IMR-90 (cell line): ENCODE measurements at regions not wholly inside any gene's neighbourhood (a gene's known extent, or its start where the extent isn't known, plus 50 kb on each side); places are given as distances from the start of the nearest gene placed in this dataset.

ENCODE experiments used
- ATAC-seq: fragments of 200-7000 bp; cut with Tn5 transposase; 2 replicates; pipeline ENCODE4 v1.9.1; 2020; ENCODE audit warnings: low read depth, mild to moderate bottlenecking, moderate library complexity
- BruUV-seq: library from RNA; stranded (reverse); fragments of 400-500 nt; replicated peaks from 2 replicates; lab custom pipeline; 2021; lab: Mats Ljungman, UMichigan
- CTCF ChIA-PET: fragments of 300-600 bp; formaldehyde crosslinking; extraction: SDS; loops from one replicate; lab custom pipeline; 2021; ENCODE audit warnings: antibody characterized with exemption; lab: Yijun Ruan, JAX
- POLR2A ChIA-PET: fragments of 300-600 bp; sonication (Branson Sonifier 250); formaldehyde crosslinking; loops from one replicate; lab custom pipeline; 2022; ENCODE audit warnings: antibody characterized with exemption; ENCODE audit not compliant: unreplicated experiment; lab: Charles Lee
- DNase-seq: peaks from one replicate; pipeline ENCODE4 v3.0.0; 2013
- H2AFZ ChIP-seq: replicated peaks from 2 replicates; pipeline ENCODE3; 2013; ENCODE audit warnings: low read length, mild to moderate bottlenecking; ENCODE audit not compliant: poor library complexity
- H2AK5ac ChIP-seq: 2 replicates; pipeline ENCODE4 v1.6.1; 2013; ENCODE audit warnings: low read depth, low read length, inconsistent platforms
- H2AK9ac ChIP-seq: replicated peaks from 2 replicates; pipeline ENCODE3; 2013; ENCODE audit warnings: mild to moderate bottlenecking, low read depth, low read length, moderate library complexity; ENCODE audit not compliant: poor library complexity
- H2BK120ac ChIP-seq: 2 replicates; pipeline ENCODE4 v1.6.1; 2013; ENCODE audit warnings: low read depth, low read length, inconsistent platforms
- H2BK15ac ChIP-seq: 3 replicates; pipeline ENCODE4 v1.6.1; 2013; ENCODE audit warnings: low read depth, low read length, inconsistent platforms
- H2BK20ac ChIP-seq: 2 replicates; pipeline ENCODE4 v1.6.1; 2013; ENCODE audit warnings: low read depth, mild to moderate bottlenecking, inconsistent platforms, low read length, moderate library complexity
- H2BK5ac ChIP-seq: 2 replicates; pipeline ENCODE4 v1.6.1; 2013; ENCODE audit warnings: mild to moderate bottlenecking, low read depth, low read length, inconsistent platforms; ENCODE audit not compliant: poor library complexity, severe bottlenecking
- H3K14ac ChIP-seq: replicated peaks from 2 replicates; pipeline ENCODE4 v1.6.1; 2013; ENCODE audit warnings: low read depth, low read length, inconsistent platforms
- H3K18ac ChIP-seq: 2 replicates; pipeline ENCODE4 v1.6.1; 2013; ENCODE audit warnings: low read depth, low read length, control low read depth
- H3K23ac ChIP-seq: 2 replicates; pipeline ENCODE4 v1.6.1; 2013; ENCODE audit warnings: low read depth, low read length, inconsistent platforms
- H3K27ac ChIP-seq: 2 replicates; pipeline ENCODE4 v1.5.1; 2013; ENCODE audit warnings: mild to moderate bottlenecking, control low read depth, low read length; ENCODE audit not compliant: insufficient read depth
- H3K27me3 ChIP-seq: 2 replicates; pipeline ENCODE4 v1.6.1; 2013; ENCODE audit warnings: low read length; ENCODE audit not compliant: control insufficient read depth, insufficient read depth
- H3K36me3 ChIP-seq: 2 replicates; pipeline ENCODE4 v1.6.1; 2013; ENCODE audit warnings: low read length, mixed read lengths; ENCODE audit not compliant: control insufficient read depth, insufficient read depth
- H3K4ac ChIP-seq: 2 replicates; pipeline ENCODE4 v1.6.1; 2013; ENCODE audit warnings: low read depth, low read length, inconsistent platforms
- H3K4me1 ChIP-seq: 2 replicates; pipeline ENCODE4 v1.6.1; 2013; ENCODE audit warnings: low read length, mixed read lengths; ENCODE audit not compliant: control insufficient read depth, insufficient read depth
- H3K4me2 ChIP-seq: 2 replicates; pipeline ENCODE4 v1.6.1; 2013; ENCODE audit warnings: low read depth, mild to moderate bottlenecking, control low read depth, low read length, moderate library complexity
- H3K4me3 ChIP-seq: 2 replicates; pipeline ENCODE4 v1.5.1; 2013; ENCODE audit warnings: low read depth, mild to moderate bottlenecking, control low read depth, low read length, moderate library complexity; ENCODE audit not compliant: insufficient read depth
- H3K56ac ChIP-seq: 2 replicates; pipeline ENCODE4 v1.6.1; 2013; ENCODE audit warnings: low read length, inconsistent platforms; ENCODE audit not compliant: insufficient read depth; ENCODE audit errors: extremely low read depth
- H3K79me1 ChIP-seq, 2 experiments: 2 replicates each; pipeline ENCODE4 v1.6.1; 2013; ENCODE audit warnings: low read length in 2 of 2, inconsistent platforms in 1 of 2, low read depth in 1 of 2
- H3K9ac ChIP-seq: 2 replicates; pipeline ENCODE4 v1.6.1; 2013; ENCODE audit warnings: low read depth, low read length, control low read depth
- H3K9me1 ChIP-seq: 2 replicates; pipeline ENCODE4 v1.6.1; 2013; ENCODE audit warnings: low read length, inconsistent platforms; ENCODE audit not compliant: insufficient read depth
- H3K9me3 ChIP-seq: 2 replicates; pipeline ENCODE4 v1.6.1; 2013; ENCODE audit warnings: low read length; ENCODE audit not compliant: control insufficient read depth, insufficient read depth
- H4K20me1 ChIP-seq: 2 replicates; pipeline ENCODE4 v1.6.1; 2013; ENCODE audit warnings: low read length, inconsistent platforms; ENCODE audit not compliant: insufficient read depth
- H4K5ac ChIP-seq: 2 replicates; pipeline ENCODE4 v1.6.1; 2013; ENCODE audit warnings: mild to moderate bottlenecking, low read depth, low read length, control low read depth
- H4K8ac ChIP-seq, 2 experiments: 2 replicates each; pipeline ENCODE4 v1.6.1; 2013; ENCODE audit warnings: low read depth in 2 of 2, low read length in 2 of 2, control low read depth in 1 of 2, inconsistent platforms in 1 of 2
- H4K91ac ChIP-seq: 2 replicates; pipeline ENCODE4 v1.6.1; 2013; ENCODE audit warnings: low read depth, low read length, inconsistent platforms; ENCODE audit not compliant: insufficient read depth
- BHLHE40 ChIP-seq: fragments of 150-350 bp; IDR thresholded peaks from 2 replicates; pipeline ENCODE4 v1.6.1; 2016; ENCODE audit warnings: mild to moderate bottlenecking, low read depth, low read length
- CEBPB ChIP-seq: IDR thresholded peaks from 2 replicates; pipeline ENCODE4 v1.6.1; 2012; ENCODE audit warnings: low read depth, low read length, improper control_type of control experiment
- CHD1 ChIP-seq: IDR thresholded peaks from 2 replicates; pipeline ENCODE4 v1.6.1; 2012; ENCODE audit warnings: low read depth, low read length, improper control_type of control experiment
- CTCF ChIP-seq: conservative IDR thresholded peaks from 2 replicates; pipeline ENCODE4 v1.5.1; 2012; ENCODE audit warnings: mild to moderate bottlenecking, low read depth, low read length, improper control_type of control experiment
- ELK1 ChIP-seq: fragments of 150-350 bp; IDR thresholded peaks from 2 replicates; pipeline ENCODE4 v1.6.1; 2016; ENCODE audit warnings: low read depth, mild to moderate bottlenecking, low read length, moderate library complexity, borderline replicate concordance
- FOS ChIP-seq: fragments of 150-350 bp; IDR thresholded peaks from 2 replicates; pipeline ENCODE4 v1.6.1; 2016; ENCODE audit warnings: low read depth, low read length
- MAFK ChIP-seq: IDR thresholded peaks from 2 replicates; pipeline ENCODE4 v1.6.1; 2012; ENCODE audit warnings: low read depth, low read length, improper control_type of control experiment
- MAZ ChIP-seq: IDR thresholded peaks from 2 replicates; pipeline ENCODE4 v1.6.1; 2012; ENCODE audit warnings: low read depth, mild to moderate bottlenecking, low read length, improper control_type of control experiment, moderate library complexity, borderline replicate concordance
- NFE2L2 ChIP-seq: fragments of 150-350 bp; IDR thresholded peaks from 2 replicates; pipeline ENCODE4 v1.6.1; 2016; ENCODE audit warnings: low read depth, mild to moderate bottlenecking, low read length
- POLR2A ChIP-seq: IDR thresholded peaks from 2 replicates; pipeline ENCODE4 v1.6.1; 2012; ENCODE audit warnings: mild to moderate bottlenecking, low read depth, low read length
- RAD21 ChIP-seq: IDR thresholded peaks from 2 replicates; pipeline ENCODE4 v1.6.1; 2012; ENCODE audit warnings: low read length, improper control_type of control experiment
- RCOR1 ChIP-seq: IDR thresholded peaks from 2 replicates; pipeline ENCODE4 v1.6.1; 2012; ENCODE audit warnings: mild to moderate bottlenecking, low read length, improper control_type of control experiment; ENCODE audit not compliant: insufficient replicate concordance
- RFX5 ChIP-seq: IDR thresholded peaks from 2 replicates; pipeline ENCODE4 v1.8.0; 2012; ENCODE audit warnings: low read depth, mild to moderate bottlenecking, low read length, moderate library complexity
- SMC3 ChIP-seq: fragments of 150-350 bp; IDR thresholded peaks from 2 replicates; pipeline ENCODE4 v1.6.1; 2016; ENCODE audit warnings: low read depth, mild to moderate bottlenecking, antibody characterized with exemption, low read length, moderate library complexity
- USF2 ChIP-seq: fragments of 150-350 bp; IDR thresholded peaks from 2 replicates; pipeline ENCODE4 v1.6.1; 2017; ENCODE audit warnings: mild to moderate bottlenecking, antibody characterized with exemption, low read length, low read depth
- WGBS, 2 experiments: methylation state at CpG; one replicate each; pipeline versions ENCODE4 v1.1.5 to v1.1.7; 2013; ENCODE audit warnings: missing lambda C conversion rate in 2 of 2; ENCODE audit not compliant: insufficient read length in 1 of 2; ENCODE audit errors: extremely low coverage in 2 of 2; 5-methylcytosine and 5-hydroxymethylcytosine counted together
- dilution Hi-C: fragments of 300-500 bp; cut with HindIII; formaldehyde crosslinking; loops from one replicate; pipeline ENCODE4 v1.14.3; 2018; ENCODE audit warnings: low sequenced_read_pairs; ENCODE audit not compliant: unreplicated experiment
- in situ Hi-C: fragments of 300-500 bp; cut with MboI; formaldehyde crosslinking; loops from 3 replicates; pipeline ENCODE4 v1.14.3; 2019; ENCODE audit warnings: low sequenced_read_pairs, inconsistent platforms, mixed read lengths
- intact Hi-C: fragments of 100-400 bp; cut with micrococcal nuclease; formaldehyde crosslinking; loops from 2 replicates; pipeline ENCODE4 v1.10.0; 2022

GRCh38 chr10:128812000-128812399, 655.0 kb upstream of the MGMT start:
- Histone ChIP-seq H3K27ac (no peak overlapping the region), H2BK5ac (no peak overlapping the region), H3K9ac (no peak overlapping the region), H3K79me1 (no peaks in the 10 kb centered on the region), H2BK15ac (no peak overlapping the region), H2BK20ac (no peak overlapping the region), H3K9me3 (peaks cover 23% of the 10 kb centered on the region), H2AFZ (no peak overlapping the region), H4K8ac (no peak overlapping the region), H4K20me1 (no peaks in the 10 kb centered on the region), H3K4me3 (no peak overlapping the region), H3K27me3 (no peaks in the 10 kb centered on the region), H2AK5ac (no peak overlapping the region), H3K36me3 (no peaks in the 10 kb centered on the region), H4K5ac (no peak overlapping the region), H2AK9ac (no peak overlapping the region), H3K14ac (no peak overlapping the region), H3K56ac (no peak overlapping the region), H3K23ac (no peak overlapping the region), H3K4me1 (no peaks in the 10 kb centered on the region), H3K9me1 (no peaks in the 10 kb centered on the region), H3K18ac (no peak overlapping the region), H4K91ac (no peak overlapping the region), H3K4ac (no peak overlapping the region), H3K4me2 (no peak overlapping the region), H2BK120ac (no peak overlapping the region)
- dilution Hi-C loops (no loop called here), intact Hi-C loops (no loop called here), in situ Hi-C loops (no loop called here)
- CTCF ChIA-PET: no interaction called here
- DNase-seq (no peak), ATAC-seq (no peak)
- TF ChIP-seq MAZ: no peak
- TF ChIP-seq RAD21: no peak
- TF ChIP-seq NFE2L2: no peak
- no peak for TF ChIP-seq ELK1
- TF ChIP-seq SMC3: no peak
- no peak for TF ChIP-seq RFX5
- TF ChIP-seq CHD1: no peak
- TF ChIP-seq CEBPB: no peak
- no peak for TF ChIP-seq BHLHE40
- TF ChIP-seq POLR2A: no peak
- TF ChIP-seq MAFK: no peak
- no peak for TF ChIP-seq FOS
- TF ChIP-seq USF2: no peak
- TF ChIP-seq RCOR1: no peak
- TF ChIP-seq CTCF: no peak
- BruUV-seq: no TSS peak
- POLR2A ChIA-PET: no interaction called here
- WGBS, 2 experiments: 30% methylated on average over 2 of the region's 15 CpGs; no CpG with 5 or more reads in 1 of the 2 experiments
